GM21390 (cell line): ENCODE measurements at regions not wholly inside any gene's neighbourhood (a gene's known extent, or its start where the extent isn't known, plus 50 kb on each side); places are given as distances from the start of the nearest gene placed in this dataset.
"Not testable (repeated sequence)": the region's sequence is repeated elsewhere in the genome, so short reads cannot be mapped to it uniquely, and the experiment has no call there.

Source experiments
- ATAC-seq: cut with Tn5 transposase; IDR thresholded peaks from one replicate; pipeline ENCODE4 v1.9.1; 2021; ENCODE audit not compliant: unreplicated experiment

GRCh38 chr10:33102071-33102470 is 144.0 kb upstream of the ITGB1 start:
- ATAC-seq: no peak

- no peak for ATAC-seq
These were observed 143.4 kb upstream of the ITGB1 start for GRCh38 chr10:33101392-33101787.

- ATAC-seq: no peak
These were observed 142.9 kb upstream of the ITGB1 start for GRCh38 chr10:33100781-33101391.

GRCh38 chr10:33099748-33100147 is 141.7 kb upstream of the ITGB1 start:
- no peak for ATAC-seq

- ATAC-seq: no peak
These were observed 141.1 kb upstream of the ITGB1 start for GRCh38 chr10:33098951-33099663.

- peak; percentile 76 for ATAC-seq
These were observed 138.1 kb upstream of the ITGB1 start for GRCh38 chr10:33095867-33096815.

GRCh38 chr10:33094263-33095051 is 136.4 kb upstream of the ITGB1 start:
- ATAC-seq: no peak

GRCh38 chr10:33093362-33093761 is 135.3 kb upstream of the ITGB1 start:
- ATAC-seq: peak; percentile 33

GRCh38 chr10:33092596-33092995 is 134.6 kb upstream of the ITGB1 start:
- no peak for ATAC-seq

GRCh38 chr10:33091201-33091600 is 133.2 kb upstream of the ITGB1 start:
- no peak for ATAC-seq

- ATAC-seq: no peak
These were observed 131.0 kb upstream of the ITGB1 start for GRCh38 chr10:33088990-33089389.

GRCh38 chr10:33087922-33088321 is 129.9 kb upstream of the ITGB1 start:
- ATAC-seq: no peak

- ATAC-seq: no peak
These were observed 129.1 kb upstream of the ITGB1 start for GRCh38 chr10:33087152-33087551.

GRCh38 chr10:33086100-33086499 is 128.1 kb upstream of the ITGB1 start:
- no peak for ATAC-seq

GRCh38 chr10:33085313-33085833 is 127.3 kb upstream of the ITGB1 start:
- ATAC-seq: no peak

- no peak for ATAC-seq
These were observed 126.4 kb upstream of the ITGB1 start for GRCh38 chr10:33084453-33084852.

- ATAC-seq: no peak
These were observed 124.4 kb upstream of the ITGB1 start for GRCh38 chr10:33082373-33082895.

- not testable (repeated sequence) for ATAC-seq
These were observed 122.4 kb upstream of the ITGB1 start for GRCh38 chr10:33080467-33080866.

GRCh38 chr10:33074443-33074842 is 116.4 kb upstream of the ITGB1 start:
- no peak for ATAC-seq

- no peak for ATAC-seq
These were observed 115.8 kb upstream of the ITGB1 start for GRCh38 chr10:33073641-33074415.
